CD4-positive, alpha-beta T cell treated with Interleukin-17A for 4 hours (primary cell): ENCODE measurements at regions not wholly inside any gene's neighbourhood (a gene's known extent, or its start where the extent isn't known, plus 50 kb on each side); places are given as distances from the start of the nearest gene placed in this dataset.

Experiments
- DNase-seq: peaks from one replicate; pipeline ENCODE4 v3.0.0-alpha.2; 2020; ENCODE audit warnings: mixed read lengths

DNA sequence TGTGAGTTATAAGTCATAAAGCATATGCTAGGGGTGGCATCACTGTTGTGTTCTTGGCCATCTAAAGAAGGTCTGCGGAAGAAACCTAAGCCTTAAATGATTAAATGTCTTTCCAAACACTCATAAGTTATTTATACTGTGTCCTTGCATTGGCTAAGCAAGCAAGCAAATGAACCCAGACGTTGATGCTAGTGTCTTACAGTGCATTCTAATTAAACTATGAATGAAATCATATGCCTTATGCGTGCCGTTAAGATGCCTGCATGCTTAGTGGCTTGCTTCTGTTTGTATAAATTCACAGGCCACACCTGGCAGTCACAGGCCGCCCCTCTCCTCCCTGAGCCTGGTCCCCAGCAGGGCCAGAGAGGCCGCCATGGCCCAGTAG is 49.9 kb downstream of the RIN2 start:
- no peak for DNase-seq

DNA sequence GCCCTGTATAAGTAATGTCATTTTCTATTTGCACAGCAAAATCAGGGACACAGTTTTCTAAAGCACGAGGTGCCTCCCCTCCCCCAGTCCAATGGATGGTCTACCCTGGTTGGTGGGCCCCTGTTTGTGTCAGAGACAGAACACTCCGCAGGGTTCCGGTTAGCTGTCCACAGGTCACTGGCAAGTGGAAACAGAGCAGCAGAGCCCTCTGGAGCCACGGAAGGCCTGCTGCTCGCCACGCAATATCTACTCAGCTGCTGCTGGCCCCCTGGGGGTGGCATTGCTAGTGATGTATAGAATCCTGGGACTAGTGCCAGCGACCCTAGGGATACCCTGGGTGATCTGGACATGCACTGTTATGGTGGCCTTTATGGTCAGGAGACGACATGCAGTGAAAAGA is 50.4 kb downstream of the RIN2 start:
- DNase-seq, result no peak

DNA sequence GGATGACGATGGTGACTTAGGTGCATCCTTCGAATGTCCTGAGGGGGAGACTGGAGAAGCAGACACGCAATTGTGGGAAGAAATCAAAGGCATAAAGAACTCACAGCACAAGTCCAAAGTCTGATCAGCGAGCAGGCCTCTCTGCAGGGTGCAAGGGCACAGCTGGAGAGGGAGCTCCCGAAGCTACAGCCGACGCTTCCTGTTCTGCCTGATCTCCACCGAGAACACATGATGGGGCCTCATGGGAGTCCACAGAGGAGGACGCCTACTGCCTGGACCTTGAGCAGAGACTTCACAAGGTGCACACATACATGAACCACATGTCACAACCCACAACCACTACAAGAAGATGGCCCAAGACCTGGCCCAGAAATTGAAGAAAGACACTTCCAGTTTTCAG is 51.4 kb downstream of the RIN2 start:
- no peak for DNase-seq

DNA sequence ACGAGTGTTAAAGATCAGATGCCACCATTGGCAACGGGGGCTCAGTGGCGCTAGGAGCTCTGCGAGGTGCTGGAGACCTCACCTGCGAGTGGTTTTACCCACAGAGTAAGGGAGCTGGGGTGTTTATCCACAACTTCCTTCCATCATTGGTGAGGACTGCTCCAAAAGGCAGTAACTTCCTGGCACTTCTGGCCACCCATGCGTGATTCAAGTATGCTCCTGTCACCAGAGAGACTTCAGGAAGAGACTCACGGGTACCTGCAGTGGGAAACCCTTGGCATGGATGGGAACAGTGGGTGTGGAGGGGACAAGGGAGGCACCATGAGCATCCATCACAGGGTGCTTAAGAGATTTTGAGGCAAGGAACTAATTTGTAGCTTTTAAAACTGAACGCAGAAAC is 53.2 kb downstream of the RIN2 start:
- DNase-seq, result no peak

DNA sequence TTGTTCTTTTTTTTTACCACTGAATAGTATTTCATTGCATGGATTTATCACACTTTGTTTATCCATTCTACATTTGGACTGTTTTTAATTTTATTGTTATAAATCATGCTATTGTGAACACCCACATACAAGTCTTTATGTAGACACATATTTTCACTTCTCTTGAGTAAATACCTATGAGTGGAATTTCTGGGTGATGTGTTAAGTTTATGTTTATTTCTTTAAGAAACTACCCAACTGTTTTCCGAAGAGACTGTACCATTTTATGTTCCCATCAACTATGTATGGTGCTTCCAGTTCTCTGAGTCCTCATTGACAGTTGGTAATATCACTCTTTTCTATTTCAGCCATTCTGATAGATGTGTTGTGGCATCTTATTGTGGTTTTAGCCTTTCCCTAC is 54.0 kb downstream of the RIN2 start:
- DNase-seq, result no peak

DNA sequence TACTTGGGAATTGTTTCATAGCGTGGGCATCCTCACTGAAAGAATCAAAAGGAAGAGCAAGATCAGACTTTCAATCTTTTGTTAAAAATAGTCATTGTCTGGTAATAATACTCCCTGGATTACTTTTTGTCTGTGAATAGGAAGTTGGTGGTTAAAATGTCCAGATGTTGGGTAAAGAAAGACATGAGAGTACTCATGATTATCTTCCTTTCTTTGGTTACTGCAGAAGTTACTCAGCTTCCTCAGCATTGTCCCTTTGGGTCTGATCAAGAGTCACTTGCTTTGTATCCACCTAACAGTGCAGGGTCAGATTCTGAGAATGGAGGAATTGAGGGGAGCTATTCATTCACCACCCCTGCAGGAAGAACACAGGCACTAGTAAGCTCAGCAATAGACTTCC is 54.6 kb downstream of the RIN2 start:
- no peak for DNase-seq

DNA sequence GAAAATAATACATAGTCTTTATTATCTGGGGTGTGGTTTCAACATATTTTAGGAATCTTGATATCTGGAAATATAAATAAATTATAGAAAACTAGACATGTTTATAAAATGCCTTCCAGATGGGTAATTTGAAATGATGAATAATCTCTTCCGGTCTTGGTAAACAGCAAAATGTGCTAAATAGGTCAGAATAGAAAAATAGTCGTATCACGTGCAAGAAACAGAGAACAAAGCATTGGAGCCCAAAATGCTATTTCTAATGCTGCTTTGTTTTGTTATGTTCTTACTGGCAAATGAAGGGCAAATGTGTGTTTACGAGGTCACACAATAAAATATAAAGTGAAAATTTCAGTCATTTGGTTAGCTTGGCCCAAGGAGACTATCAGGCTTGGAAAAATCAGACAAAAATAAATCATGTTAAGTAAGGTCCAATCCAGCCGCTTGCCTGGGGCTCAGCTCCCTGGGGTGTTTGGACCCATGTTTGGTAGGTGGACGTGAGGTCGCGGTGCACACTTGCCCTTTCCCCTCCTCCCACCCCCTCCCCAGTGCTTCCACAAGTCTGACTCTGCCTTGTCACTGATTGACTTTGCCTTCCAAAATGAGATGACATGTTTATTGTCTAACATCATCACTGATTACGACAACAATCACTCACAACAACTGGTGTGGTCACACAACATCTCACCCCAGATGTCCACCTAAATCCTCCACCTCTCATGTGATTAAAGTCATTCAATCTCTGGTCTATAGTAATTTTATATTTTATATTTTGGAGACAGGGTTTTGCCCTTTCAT is 56.0 kb downstream of the RIN2 start:
- no peak for DNase-seq

DNA sequence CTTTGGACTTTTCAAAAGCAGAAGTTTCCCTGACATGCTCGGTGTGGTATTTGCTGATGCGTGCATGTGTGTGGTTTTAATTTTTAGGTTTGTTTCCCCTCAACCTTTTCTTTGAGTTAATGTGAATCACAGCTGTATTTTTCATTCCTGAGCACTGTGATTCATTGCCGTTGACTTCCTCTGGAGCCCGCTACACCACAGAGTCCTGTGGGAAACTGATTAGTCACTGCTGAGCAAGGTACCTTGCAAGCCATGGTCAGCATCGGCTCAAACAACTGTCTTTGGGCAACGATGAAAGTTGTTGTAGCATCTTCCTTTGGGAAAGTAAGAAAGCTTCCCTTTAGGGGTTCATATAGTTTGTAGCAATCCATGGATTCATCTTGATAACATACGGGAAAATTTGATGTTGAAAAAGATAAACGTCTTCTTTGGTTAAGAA is 57.5 kb downstream of the RIN2 start:
- DNase-seq, result no peak

DNA sequence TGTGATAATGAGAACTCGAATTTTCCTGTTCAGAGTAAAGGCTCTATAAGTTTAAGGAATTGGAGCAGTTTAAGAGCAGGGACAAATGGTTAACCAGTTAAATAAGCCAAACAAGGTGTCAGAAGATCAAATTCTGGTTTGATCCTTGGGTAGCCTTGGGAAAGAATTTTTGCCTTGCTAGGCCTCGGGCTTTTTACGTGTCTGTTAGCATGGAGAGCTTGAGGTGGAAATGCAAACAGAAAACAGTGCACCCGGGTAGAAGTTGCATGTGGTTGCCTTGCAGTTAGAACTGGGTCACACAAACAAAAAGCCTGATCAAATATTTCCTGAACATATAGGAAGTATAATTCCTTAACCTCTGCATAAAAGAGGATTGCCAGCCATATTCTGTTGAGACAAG is 58.3 kb downstream of the RIN2 start:
- no peak for DNase-seq

DNA sequence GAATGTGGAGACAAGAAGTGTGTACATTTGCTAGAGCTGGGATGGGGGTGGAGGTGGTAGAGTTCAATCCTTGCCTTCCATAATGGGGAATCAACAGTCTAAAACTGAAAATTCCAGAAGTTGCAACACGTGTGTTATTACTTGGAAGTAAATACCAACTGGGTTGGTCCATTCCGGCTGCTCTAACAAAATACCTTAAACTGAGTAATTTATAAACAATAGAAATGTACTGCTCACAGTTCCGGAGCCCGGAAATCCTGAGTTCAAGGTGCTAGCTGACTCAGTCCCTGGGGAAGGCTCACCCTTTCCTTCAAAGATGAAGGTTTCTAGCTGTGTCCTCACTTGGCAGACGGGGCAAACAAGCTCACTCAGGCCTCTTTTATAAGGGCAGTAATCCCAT is 59.0 kb downstream of the RIN2 start:
- DNase-seq, result no peak

DNA sequence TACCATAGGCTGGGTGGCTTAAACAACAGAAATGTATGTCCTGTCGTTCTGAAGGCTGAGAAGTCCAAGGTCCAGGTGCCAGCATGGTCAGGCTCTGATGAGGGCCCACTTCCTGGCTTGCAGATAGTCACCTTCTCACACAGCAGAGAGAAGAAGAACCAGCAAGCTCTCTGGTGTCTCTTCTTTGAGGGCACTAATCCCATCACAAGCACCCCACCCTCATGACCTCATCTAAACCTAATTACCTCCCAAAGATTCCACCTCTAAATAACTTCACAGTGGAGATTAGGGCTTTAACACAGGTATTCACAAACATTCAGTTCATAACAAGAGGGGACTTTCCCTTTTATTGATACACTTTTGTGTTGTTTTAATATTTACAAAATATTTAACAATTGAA is 61.1 kb downstream of the RIN2 start:
- DNase-seq, result no peak

DNA sequence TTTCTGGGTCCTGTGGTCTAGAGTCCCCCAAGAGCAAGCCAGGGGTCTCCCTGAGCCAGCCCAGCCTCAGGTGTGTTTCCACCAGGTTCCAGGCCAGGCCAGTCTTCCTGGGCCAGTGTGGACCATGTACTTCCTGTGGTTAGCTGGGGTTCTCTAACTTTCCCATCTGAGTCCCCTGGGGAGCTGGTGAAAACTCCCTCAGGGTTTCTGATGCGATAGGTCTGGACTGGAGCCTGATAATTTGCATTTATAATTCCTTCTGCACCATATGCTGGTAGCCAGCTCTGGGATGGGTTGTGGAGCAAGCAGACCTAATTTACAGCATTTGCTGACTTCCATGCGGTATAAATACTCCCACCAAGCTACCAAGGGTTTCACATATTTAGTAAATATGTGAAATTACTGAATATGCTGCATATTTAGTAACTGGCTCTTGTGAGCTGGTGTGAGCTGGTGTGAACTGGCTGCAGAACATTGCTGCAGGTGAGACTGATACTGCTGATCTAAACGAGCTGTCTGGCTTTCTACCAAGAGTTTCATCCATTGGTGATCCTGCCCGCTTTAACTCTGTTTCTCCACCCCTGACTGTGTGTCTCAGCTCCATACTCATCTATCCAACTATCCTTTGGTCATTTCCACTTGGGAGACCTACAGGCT is 62.6 kb downstream of the RIN2 start:
- DNase-seq, result no peak

DNA sequence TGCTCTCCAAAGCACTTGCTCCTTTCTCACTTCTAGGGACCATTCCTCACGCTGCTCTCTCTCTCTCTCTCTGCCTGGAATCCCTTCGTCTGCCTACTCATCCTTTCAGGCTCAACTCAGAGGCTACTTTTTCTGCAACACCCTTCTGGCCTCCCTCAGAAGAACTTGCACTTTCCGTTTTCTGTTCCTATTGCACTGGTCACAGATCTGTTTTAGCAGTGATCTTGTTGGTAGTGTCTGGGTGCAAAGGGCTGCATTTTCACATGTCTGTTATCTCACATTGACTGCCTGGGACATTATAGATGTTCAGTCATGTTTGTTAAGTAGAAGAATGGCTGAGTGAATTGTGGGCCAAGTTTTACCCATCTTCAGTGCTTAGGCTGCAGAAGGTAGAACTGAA is 63.5 kb downstream of the RIN2 start:
- DNase-seq, result no peak

DNA sequence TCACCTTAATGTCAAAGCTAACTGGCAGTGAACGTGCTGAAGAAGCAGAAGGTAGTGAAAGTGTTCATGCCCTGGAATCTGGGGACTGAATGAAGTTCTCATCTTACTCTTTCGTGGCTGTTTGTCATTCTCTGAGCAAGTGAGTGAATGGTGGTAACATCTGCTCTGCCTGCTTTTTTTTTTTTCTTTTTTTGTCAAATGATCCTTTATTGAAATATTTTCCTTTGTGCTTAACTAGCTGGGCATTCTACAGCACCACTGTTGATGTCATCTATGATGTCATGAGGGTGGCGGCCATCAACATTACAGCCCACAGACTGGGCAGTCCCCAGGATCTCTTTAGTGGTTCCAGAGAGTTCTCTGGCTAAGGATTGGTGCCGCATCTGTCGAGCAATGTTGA is 65.2 kb downstream of the RIN2 start:
- no peak for DNase-seq

DNA sequence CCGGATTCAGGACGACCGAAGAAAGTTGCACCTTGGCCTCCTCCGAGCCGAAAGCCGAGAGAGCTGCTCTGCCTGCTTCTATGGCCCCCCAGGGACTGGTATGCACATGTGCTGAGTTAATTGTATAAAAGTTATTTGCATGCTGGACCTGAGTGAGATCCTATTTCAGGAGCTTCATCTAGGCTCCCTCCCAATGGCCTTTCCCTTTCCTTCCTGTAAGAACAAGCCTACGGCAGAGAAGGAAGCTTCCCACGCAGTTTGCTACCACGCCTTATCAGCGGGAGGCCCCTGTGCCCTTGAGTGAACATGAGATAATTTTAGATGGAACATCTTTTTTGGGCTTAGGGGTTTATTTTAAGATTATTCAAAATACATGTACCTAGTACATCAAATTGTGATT is 65.9 kb downstream of the RIN2 start:
- DNase-seq, result no peak

DNA sequence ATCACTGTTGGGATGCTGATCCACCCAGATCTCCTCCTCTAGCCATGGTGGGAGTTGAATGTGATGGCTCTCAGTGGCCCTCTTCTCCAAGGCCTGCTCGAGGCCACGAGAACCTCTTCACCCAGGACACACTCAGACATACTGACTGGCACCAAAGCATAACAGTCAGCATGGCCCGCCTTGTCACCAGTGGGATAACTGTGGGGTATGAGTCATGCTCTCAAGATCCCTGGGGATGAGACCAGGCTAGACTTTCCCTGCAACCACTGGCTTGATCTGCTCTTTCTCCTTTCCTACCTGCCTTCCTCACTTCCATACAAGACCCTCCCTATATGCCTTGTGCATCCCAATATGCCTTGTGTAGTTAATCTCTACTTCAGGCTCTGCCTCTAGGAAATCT is 66.8 kb downstream of the RIN2 start:
- no peak for DNase-seq

DNA sequence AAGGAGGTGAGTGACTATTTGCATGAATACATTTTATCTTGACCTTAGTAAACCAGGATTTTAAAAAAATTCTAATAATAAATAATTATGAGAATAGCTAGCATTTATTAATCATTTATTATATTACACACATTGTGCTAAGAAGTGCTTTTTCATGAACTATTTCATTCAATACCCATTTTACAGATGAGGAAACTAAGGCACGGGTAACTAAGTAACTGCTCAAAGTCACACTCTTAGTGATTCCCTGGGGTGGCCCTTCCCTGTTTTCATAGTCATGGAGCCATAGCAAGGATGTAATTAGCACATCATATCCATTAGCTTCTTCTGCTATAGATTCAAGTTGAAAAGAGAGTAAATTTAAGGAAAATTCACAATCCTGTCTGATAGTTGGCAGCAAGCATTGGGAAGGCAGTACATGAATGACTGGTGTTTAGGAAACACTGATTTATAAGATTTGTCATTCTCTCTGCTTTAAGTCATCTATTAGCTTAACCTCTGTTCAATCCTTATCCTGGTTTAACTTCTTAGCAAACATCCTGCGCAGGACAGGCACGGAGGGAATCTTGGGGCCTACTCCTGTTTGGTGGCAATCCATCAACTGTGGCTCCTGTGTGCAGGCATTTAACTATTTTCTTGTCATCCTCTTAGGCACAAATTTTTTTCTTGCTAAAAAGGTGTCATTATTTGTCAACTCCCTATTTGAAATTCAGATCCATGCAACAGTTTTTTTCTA is 68.3 kb downstream of the RIN2 start:
- DNase-seq, result no peak

DNA sequence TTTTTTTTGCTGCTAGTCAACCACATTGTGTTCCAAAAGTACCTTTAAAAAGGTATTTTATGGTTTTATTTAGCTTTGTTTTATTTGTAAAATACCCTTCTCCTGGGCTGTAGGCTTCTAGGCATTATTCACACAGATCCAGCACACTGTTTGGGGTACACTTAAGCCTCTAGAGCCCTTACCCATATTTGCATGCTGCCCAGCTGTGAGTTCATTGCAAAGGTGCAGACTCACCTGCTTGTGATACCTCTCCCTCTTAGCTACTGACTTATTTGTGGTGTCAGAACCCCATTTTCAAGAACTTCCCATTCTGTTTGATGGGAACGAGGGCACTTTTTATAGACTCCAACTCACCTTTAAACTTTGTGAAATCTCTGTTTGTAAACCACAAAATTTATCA is 69.8 kb downstream of the RIN2 start:
- no peak for DNase-seq

DNA sequence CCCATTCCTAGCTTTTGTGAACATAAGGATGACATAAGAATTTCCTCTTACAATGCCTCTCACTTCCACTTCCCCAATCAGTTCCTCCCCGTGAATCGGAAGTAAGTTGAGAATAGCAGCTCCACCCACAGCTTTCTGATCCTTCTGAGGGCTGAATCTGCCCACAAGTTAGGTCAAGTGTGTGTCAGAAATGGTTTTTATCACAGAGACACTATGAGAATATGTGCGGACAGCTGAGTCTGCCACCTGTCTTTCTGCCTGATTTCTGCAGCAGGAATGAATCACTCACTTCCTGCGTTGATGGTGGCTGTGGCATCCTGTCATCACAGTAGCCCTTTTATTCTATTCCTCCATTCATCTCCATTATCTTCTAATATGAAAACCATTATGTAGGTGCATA is 70.2 kb downstream of the RIN2 start:
- DNase-seq, result peak; percentile 12

DNA sequence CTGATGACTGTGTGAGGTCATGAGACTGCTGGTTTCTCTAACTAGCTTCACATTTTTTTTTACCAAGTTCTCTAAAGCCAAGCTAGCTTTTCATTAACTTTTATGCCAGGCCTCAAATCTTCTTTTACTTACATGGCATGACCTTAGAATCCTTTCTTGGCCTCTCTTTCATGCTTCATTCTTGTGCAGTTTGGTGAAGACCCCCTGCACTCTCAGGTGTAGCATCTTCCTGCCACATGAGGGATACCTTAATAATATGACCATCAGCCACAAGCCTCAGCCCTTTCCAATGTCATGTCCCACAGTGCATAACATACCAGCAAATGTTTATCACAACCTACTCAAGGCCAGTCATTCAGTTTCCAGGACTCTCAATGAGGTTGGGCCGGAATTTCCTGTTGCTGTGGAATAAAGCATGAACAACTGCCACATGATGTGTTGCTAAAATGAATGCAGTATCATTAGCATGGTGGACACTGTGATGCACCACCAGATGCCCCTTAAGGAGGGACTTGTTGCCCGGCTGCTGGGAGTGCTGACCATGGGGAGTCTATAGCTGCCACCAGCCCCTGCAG is 72.2 kb downstream of the RIN2 start:
- DNase-seq, result no peak

DNA sequence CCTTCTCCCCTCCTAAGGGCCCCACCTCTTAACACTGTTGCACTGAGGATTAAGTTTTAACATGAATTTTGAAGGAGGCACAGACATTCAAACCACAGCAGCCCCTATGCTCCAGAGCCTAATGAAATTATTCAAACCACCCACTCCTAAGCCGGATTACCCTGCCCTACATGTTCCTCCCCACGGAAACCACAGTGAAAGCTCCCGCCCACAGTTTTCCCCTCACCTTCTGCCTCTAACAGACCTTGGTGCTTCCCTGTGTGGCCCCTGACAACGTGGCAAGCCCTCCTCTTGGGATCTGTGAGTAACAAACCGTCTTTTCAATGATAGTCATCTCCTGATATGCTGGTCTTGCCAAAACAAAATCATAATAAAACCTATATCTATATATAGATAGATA is 74.8 kb downstream of the RIN2 start:
- no peak for DNase-seq

DNA sequence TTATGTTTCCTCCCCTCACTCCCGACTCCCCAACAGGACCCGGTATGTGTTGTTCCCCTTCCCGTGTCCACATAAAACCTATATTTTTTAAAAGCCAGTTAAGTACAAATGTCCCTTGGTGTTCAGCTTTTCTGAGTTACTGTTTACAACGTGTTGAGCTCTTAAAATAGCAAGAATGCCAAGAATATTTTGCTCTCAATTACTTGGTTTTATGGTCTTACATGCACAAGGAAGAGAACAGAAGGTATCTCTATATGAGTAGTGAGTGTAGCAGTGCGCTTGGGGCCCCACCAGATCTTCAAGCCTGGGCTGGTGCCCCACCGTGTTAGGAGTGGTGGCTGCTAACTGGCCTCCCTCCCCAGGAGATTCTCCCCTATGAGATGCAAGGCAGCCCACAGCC is 75.3 kb downstream of the RIN2 start:
- no peak for DNase-seq

DNA sequence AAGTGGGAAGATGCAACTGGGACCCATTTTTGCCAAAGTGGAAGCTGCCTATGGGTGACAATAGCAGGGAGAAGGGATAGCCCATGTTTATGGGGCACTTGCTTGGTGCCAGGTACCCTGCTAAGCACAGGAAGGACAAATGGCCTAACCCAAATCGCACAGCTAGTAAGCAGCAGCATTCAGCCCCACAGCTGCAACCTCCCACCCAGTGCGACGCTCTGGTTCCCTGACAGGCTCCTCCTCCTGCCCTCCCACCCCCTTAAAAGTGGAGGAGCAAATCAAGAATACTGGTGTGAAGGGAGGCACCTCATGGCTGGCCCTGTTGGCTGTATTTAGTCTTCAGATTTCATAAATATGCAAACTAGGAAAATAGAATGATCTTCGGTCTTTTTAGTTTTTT is 76.2 kb downstream of the RIN2 start:
- no peak for DNase-seq

DNA sequence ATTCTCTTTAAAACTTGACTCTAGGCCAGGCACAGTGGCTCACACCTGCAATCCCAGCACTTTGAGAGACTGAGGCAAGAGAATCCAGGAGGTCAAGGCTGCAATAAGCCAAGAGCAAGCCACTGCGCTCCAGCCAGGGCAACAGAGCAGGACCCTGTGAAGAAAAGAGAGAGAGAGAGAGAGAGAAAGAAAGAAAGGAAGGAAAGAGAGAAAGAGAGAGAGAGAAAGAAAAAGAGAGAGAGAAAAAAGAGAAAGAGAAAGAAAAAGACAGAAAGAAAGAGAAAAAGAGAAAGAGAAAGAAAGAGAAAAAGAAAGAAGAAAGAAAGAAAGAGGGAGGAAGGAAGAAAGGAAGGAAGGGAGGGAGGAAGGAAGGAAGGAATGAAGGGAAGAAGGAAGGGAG is 76.7 kb downstream of the RIN2 start:
- DNase-seq, result no peak
